CD4-positive, CD25-positive, alpha-beta regulatory T cell (primary cell): ENCODE measurements at regions not wholly inside any gene's neighbourhood (a gene's known extent, or its start where the extent isn't known, plus 50 kb on each side); places are given as distances from the start of the nearest gene placed in this dataset.

Experiments
- ATAC-seq, 2 donors: fragments of 150-1000 bp; cut with Tn5 transposase; one replicate each; pipeline ENCODE4 v1.10.0; 2021; ENCODE audit warnings: low read depth in 2 of 2, moderate number of reproducible peaks in 2 of 2, moderate library complexity in 1 of 2
- DNase-seq, 3 donors: peaks; one replicate each; pipeline versions ENCODE4 v3.0.0 to v3.0.0-alpha.2; 2012 to 2022; ENCODE audit warnings: mixed read lengths in 1 of 3
- H3K27ac ChIP-seq: one replicate; pipeline ENCODE4 v1.7.0; 2013; ENCODE audit warnings: mild to moderate bottlenecking, low read length; ENCODE audit not compliant: insufficient read depth, poor library complexity, severe bottlenecking
- H3K27me3 ChIP-seq: one replicate; pipeline ENCODE4 v1.7.0; 2013; ENCODE audit warnings: low read length; ENCODE audit not compliant: control insufficient read depth, insufficient read depth
- H3K36me3 ChIP-seq: one replicate; pipeline ENCODE4 v1.7.0; 2013; ENCODE audit warnings: mild to moderate bottlenecking, low read length, moderate library complexity; ENCODE audit not compliant: control insufficient read depth, insufficient read depth
- H3K4me1 ChIP-seq: 2 replicates; pipeline ENCODE4 v1.7.0; 2013; ENCODE audit warnings: mild to moderate bottlenecking, low read length; ENCODE audit not compliant: insufficient read depth, control insufficient read depth, poor library complexity, severe bottlenecking
- H3K4me3 ChIP-seq: one replicate; pipeline ENCODE4 v1.7.0; 2013; ENCODE audit warnings: low read depth, mild to moderate bottlenecking, low read length, moderate library complexity
- H3K9me3 ChIP-seq, 2 experiments: 1 replicate in 1 of 2; 2 replicates in 1 of 2; pipeline ENCODE4 v1.7.0; 2013; ENCODE audit warnings: low read length in 2 of 2, mild to moderate bottlenecking in 1 of 2, moderate library complexity in 1 of 2; ENCODE audit not compliant: control insufficient read depth in 2 of 2
- H3K27ac Mint-ChIP-seq, 3 donors: one replicate each; pipeline ENCODE4 v1.8.0; 2020 to 2022; ENCODE audit warnings: mild to moderate bottlenecking in 3 of 3, mixed read lengths in 3 of 3, moderate library complexity in 2 of 3
- H3K27me3 Mint-ChIP-seq: one replicate; pipeline ENCODE4 v1.8.0; 2022; ENCODE audit warnings: mild to moderate bottlenecking, mixed read lengths
- H3K36me3 Mint-ChIP-seq: one replicate; pipeline ENCODE4 v1.8.0; 2020; ENCODE audit warnings: mixed read lengths
- H3K4me1 Mint-ChIP-seq, 4 donors: one replicate each; pipeline ENCODE4 v1.8.0; 2020 to 2022; ENCODE audit warnings: mixed read lengths in 4 of 4, mild to moderate bottlenecking in 1 of 4
- H3K4me3 Mint-ChIP-seq, 4 donors: one replicate each; pipeline ENCODE4 v1.8.0; 2020 to 2022; ENCODE audit warnings: mild to moderate bottlenecking in 4 of 4, mixed read lengths in 4 of 4, moderate library complexity in 3 of 4
- H3K9me3 Mint-ChIP-seq, 7 donors: one replicate each; pipeline ENCODE4 v1.8.0; 2020 to 2022; ENCODE audit warnings: mixed read lengths in 7 of 7, mild to moderate bottlenecking in 3 of 7, moderate library complexity in 2 of 7

DNA sequence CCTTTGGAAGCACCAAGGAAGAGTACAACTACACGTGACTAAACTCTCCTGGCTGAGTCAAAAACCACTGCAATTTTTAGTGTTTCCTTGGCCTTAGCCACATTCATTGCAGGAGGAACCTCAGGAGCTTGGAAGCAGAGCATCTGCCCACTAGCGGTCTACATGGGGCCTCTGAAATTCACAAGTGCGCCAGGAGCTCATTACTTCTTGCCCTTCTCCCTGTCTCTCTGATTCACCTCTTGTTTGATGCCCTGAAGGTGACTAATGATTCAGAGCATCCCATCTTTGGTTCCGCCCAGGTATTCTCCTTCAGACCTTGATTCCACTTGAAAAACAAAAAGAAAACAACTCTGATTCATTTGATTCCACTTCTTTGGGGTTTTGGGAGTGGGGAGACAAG is 201.1 kb upstream of the LPP start:
- Histone ChIP-seq H3K9me3 (no peaks in the 10 kb centered on the region), H3K27ac (no peak overlapping the region), H3K36me3 (no peaks in the 10 kb centered on the region), H3K4me3 (no peak overlapping the region), H3K27me3 (no peaks in the 10 kb centered on the region), H3K4me1 (peaks cover 5% of the 10 kb centered on the region)
- Mint-ChIP-seq H3K36me3 (no peaks in the 10 kb centered on the region), H3K4me3 (no peak overlapping the region), H3K9me3 (no peaks in the 10 kb centered on the region), H3K27me3 (no peaks in the 10 kb centered on the region), H3K4me1 (peaks cover 0 to 23% (median 12%) of the 10 kb centered on the region in 4 donors), H3K27ac (no peak overlapping the region)
- ATAC-seq (no peak), DNase-seq (no peak)

DNA sequence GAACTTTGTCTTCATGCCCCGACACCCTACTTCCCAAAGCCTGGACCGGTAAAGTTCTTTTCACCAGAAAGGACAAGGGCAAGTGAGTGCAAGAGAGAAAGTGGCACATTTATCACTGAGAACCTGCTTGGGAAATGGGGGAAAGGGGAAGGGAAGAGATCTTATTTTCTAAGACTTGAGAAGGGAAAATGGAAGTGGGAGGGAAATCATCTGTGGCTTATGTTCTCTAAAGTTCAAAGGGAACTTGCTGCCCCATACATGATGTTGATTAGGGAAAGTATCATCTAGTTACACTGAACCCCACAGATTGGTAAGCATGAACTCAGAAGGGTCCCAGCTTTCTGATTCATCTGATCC is 199.5 kb upstream of the LPP start:
- ATAC-seq: no peak
- H3K27ac Mint-ChIP-seq: no peak overlapping the region
- peaks cover 18% of the 10 kb centered on the region for H3K4me1 ChIP-seq
- no peak overlapping the region for H3K4me3 ChIP-seq
- H3K4me3 Mint-ChIP-seq: no peak overlapping the region
- no peak overlapping the region for H3K27ac ChIP-seq
- peaks cover 7 to 40% (median 20%) of the 10 kb centered on the region in 4 donors for H3K4me1 Mint-ChIP-seq
- no peak for DNase-seq
- H3K27me3 ChIP-seq: no peaks in the 10 kb centered on the region
- H3K36me3 ChIP-seq: no peaks in the 10 kb centered on the region
- H3K9me3 ChIP-seq: no peaks in the 10 kb centered on the region
- H3K9me3 Mint-ChIP-seq: no peaks in the 10 kb centered on the region
- H3K36me3 Mint-ChIP-seq: no peaks in the 10 kb centered on the region
- no peaks in the 10 kb centered on the region for H3K27me3 Mint-ChIP-seq

DNA sequence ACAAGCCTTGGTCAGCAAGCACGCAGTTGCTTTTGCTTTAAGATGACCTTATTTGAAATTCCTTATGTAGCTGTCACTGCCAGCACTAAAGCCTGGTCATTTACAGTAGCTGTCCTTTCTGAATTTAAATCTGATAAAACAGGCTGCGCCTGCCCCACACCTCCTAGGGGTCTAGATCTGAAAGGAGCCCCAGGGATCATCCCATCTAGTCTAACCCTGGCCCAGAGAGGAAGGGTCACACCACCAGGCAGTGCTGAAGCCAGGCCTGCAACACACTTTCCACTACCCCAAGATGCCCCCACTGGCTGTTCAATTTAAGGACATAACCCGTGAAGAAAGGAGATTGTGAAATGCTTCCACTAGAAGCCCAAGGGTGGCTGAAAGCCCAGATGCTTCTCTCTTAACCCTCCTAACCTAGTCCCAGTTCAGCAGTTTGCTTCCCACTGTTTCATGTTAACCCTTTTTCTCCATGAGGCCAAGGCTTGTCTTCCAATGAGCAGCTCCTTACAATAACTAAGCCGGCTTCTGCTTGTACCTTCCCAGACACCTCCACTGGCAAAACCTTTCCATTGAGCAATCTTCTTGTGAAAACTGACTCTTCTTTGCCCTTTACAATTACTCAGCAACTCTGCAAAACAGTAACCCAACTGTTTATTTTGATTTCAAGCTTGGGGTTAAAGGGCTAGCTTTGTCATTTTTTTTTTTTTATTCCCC is 198.9 kb upstream of the LPP start:
- Histone ChIP-seq H3K36me3 (no peaks in the 10 kb centered on the region), H3K27ac (no peak overlapping the region), H3K4me1 (peaks cover 18% of the 10 kb centered on the region), H3K27me3 (no peaks in the 10 kb centered on the region), H3K9me3 (no peaks in the 10 kb centered on the region), H3K4me3 (no peak overlapping the region)
- no peak for ATAC-seq
- H3K4me3 Mint-ChIP-seq: no peak overlapping the region
- DNase-seq: no peak
- no peaks in the 10 kb centered on the region for H3K9me3 Mint-ChIP-seq
- peaks cover 7 to 44% (median 20%) of the 10 kb centered on the region in 4 donors for H3K4me1 Mint-ChIP-seq
- peak overlapping the region in 1 of 3 donors; percentile 21 for H3K27ac Mint-ChIP-seq
- H3K36me3 Mint-ChIP-seq: no peaks in the 10 kb centered on the region
- H3K27me3 Mint-ChIP-seq: no peaks in the 10 kb centered on the region

DNA sequence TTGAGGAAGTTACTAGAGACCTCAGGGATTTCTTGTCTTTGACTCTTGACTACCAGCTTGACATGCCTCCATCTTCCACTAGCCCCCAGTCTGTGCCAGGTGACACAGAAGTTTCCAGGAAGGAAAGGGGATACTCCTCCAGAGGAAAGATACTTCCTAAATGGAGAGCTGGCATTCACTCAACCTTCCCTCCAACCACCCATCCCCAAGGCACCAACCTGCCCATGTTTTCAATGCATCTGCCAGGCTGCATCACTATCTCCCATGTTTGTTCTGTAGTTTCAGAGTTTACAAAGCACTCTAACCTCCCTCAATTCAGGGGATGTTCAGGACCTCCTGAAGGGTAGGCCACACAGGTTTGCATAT is 198.4 kb upstream of the LPP start:
- Histone ChIP-seq H3K4me3 (no peak overlapping the region), H3K36me3 (no peaks in the 10 kb centered on the region), H3K27ac (no peak overlapping the region), H3K4me1 (peaks cover 18% of the 10 kb centered on the region), H3K27me3 (no peaks in the 10 kb centered on the region), H3K9me3 (no peaks in the 10 kb centered on the region)
- no peaks in the 10 kb centered on the region for H3K36me3 Mint-ChIP-seq
- ATAC-seq (no peak), DNase-seq (no peak)
- peaks cover 7 to 44% (median 20%) of the 10 kb centered on the region in 4 donors for H3K4me1 Mint-ChIP-seq
- H3K9me3 Mint-ChIP-seq: no peaks in the 10 kb centered on the region
- H3K27me3 Mint-ChIP-seq: no peaks in the 10 kb centered on the region
- H3K4me3 Mint-ChIP-seq: no peak overlapping the region
- no peak overlapping the region for H3K27ac Mint-ChIP-seq

DNA sequence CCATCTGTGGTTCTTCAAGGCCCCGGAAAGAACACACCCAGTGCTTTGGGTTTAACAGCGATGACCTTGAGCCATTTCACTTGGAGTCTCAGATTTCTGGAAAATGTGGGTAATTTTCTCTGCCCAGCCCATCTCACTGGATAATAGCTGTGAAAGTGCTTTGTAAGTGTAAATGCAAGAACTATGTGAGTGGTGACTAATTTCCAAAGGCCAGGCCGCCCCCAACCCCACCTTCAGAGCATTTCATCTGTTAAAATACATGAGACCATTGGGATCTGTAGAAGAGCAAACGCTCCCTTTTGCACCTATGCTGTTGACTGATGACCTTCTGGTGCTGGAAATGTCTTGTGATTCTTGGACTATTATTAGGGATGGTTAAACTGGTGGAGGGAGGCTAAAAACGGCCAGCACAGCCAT is 196.8 kb upstream of the LPP start:
- H3K27ac Mint-ChIP-seq: peak overlapping the region in 1 of 3 donors; percentile 6
- H3K27me3 Mint-ChIP-seq: no peaks in the 10 kb centered on the region
- peaks cover 7 to 42% (median 17%) of the 10 kb centered on the region in 4 donors for H3K4me1 Mint-ChIP-seq
- Histone ChIP-seq H3K4me1 (peaks cover 18% of the 10 kb centered on the region), H3K9me3 (no peaks in the 10 kb centered on the region), H3K36me3 (no peaks in the 10 kb centered on the region), H3K4me3 (no peak overlapping the region), H3K27ac (no peak overlapping the region), H3K27me3 (no peaks in the 10 kb centered on the region)
- H3K4me3 Mint-ChIP-seq: no peak overlapping the region
- ATAC-seq (no peak), DNase-seq (no peak)
- no peaks in the 10 kb centered on the region for H3K36me3 Mint-ChIP-seq
- no peaks in the 10 kb centered on the region for H3K9me3 Mint-ChIP-seq

DNA sequence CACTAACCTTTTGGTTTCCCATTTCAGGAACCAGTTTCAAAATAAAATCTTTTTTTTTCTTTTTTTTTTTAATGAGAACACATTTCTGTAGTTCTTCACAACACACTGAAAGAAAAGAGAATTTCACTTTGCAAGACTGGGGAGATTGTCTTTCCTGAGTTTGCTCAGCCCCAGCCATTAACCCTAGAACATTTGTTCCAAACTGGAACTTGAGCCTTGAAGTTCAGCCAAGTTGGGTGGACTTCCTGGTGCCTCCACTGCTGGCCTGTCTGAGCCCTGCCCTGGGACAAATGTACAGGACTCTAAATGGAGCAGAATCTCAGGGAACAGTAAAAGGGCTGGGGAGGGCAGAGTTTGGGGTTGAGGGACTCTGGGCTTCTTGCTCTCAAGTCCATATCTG is 196.4 kb upstream of the LPP start:
- ATAC-seq: no peak
- H3K36me3 Mint-ChIP-seq: no peaks in the 10 kb centered on the region
- no peak overlapping the region for H3K4me3 Mint-ChIP-seq
- no peak overlapping the region for H3K4me3 ChIP-seq
- H3K27ac Mint-ChIP-seq: no peak overlapping the region
- no peak for DNase-seq
- no peaks in the 10 kb centered on the region for H3K36me3 ChIP-seq
- H3K27me3 ChIP-seq: no peaks in the 10 kb centered on the region
- H3K4me1 ChIP-seq: peaks cover 18% of the 10 kb centered on the region
- H3K27ac ChIP-seq: no peak overlapping the region
- no peaks in the 10 kb centered on the region for H3K9me3 ChIP-seq
- H3K4me1 Mint-ChIP-seq: peaks cover 7 to 42% (median 17%) of the 10 kb centered on the region in 4 donors
- no peaks in the 10 kb centered on the region for H3K9me3 Mint-ChIP-seq
- H3K27me3 Mint-ChIP-seq: no peaks in the 10 kb centered on the region

DNA sequence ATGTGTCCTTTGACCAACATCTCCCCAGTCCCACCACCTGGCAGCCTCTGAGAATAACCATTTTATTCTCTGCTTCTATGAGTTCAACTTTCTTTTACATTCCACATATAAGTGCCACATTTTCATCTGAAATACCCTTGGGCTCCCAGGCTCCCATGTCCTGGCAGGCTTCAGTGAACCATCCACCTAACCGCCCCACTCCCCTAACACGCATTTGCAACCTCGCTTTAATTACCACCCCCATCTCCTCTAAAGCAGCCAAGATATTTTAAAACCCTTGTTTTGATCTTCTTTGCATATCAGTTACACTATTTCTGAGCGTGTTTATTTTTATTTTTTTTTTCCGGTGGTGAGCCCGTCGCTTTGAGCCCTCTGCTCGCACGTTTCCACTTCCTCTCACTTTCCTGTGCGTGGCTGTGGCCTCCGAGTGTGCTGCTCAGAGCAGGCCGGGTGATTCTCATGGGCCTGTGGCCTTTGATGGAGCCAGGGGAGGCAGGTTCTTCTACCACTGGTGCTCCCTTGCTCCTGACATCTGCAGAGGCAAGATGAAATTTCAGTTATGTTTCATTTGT is 195.4 kb upstream of the LPP start:
- H3K27me3 Mint-ChIP-seq: no peaks in the 10 kb centered on the region
- H3K36me3 Mint-ChIP-seq: no peaks in the 10 kb centered on the region
- peak overlapping the region; percentile 54 to 82 (median 81) for H3K27ac Mint-ChIP-seq
- Histone ChIP-seq H3K4me3 (peak overlapping the region; percentile 56), H3K27me3 (no peaks in the 10 kb centered on the region), H3K9me3 (no peaks in the 10 kb centered on the region), H3K36me3 (no peaks in the 10 kb centered on the region), H3K4me1 (peaks cover 18% of the 10 kb centered on the region), H3K27ac (peak overlapping the region; percentile 41)
- H3K9me3 Mint-ChIP-seq: no peaks in the 10 kb centered on the region
- ATAC-seq (peak; percentile 91 to 94), DNase-seq (peak in 2 of 3 donors; percentile 59 to 81)
- peak overlapping the region; percentile 19 to 80 (median 70) for H3K4me3 Mint-ChIP-seq
- H3K4me1 Mint-ChIP-seq: peaks cover 10 to 42% (median 18%) of the 10 kb centered on the region in 4 donors

DNA sequence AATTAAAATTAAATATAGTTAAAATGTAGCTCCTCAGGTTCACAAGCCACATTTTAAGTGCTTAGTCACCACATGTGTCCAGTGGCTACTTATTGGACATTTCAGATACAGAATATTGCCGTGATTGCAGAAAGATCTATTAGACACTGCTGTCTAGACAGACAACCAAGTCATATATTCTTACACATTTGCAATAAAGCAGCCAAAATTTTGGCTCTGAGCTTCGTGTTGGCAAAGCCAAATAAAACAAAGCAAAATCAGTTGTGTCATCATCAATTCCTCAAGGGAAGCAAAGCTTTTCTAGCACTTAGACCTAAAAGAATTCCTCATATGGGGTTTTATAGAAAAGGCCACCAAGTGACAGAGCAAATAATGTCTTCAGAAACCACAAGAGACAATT is 193.1 kb upstream of the LPP start:
- H3K27me3 ChIP-seq: no peaks in the 10 kb centered on the region
- no peaks in the 10 kb centered on the region for H3K36me3 ChIP-seq
- H3K4me1 ChIP-seq: peaks cover 18% of the 10 kb centered on the region
- Mint-ChIP-seq H3K4me3 (no peak overlapping the region), H3K36me3 (no peaks in the 10 kb centered on the region), H3K27me3 (no peaks in the 10 kb centered on the region), H3K9me3 (no peaks in the 10 kb centered on the region), H3K27ac (no peak overlapping the region), H3K4me1 (peaks cover 12 to 36% (median 17%) of the 10 kb centered on the region in 4 donors)
- no peak overlapping the region for H3K27ac ChIP-seq
- no peak for ATAC-seq
- no peak for DNase-seq
- no peaks in the 10 kb centered on the region for H3K9me3 ChIP-seq
- no peak overlapping the region for H3K4me3 ChIP-seq
